ENCODE measurements at regions not wholly inside any gene's neighbourhood (a gene's known extent, or its start where the extent isn't known, plus 50 kb on each side); places are given as distances from the start of the nearest gene placed in this dataset.

GRCh38 chr5:5686356-5686755, 263.9 kb downstream of the ICE1 start:
- no peak for DNase-seq (ENCODE audit: low read depth in 2 of 2)

- DNase-seq (ENCODE audit: low read depth in 2 of 2): no peak
Measured at GRCh38 chr5:5685737-5686136, 263.3 kb downstream of the ICE1 start.

GRCh38 chr5:5683174-5683573, 260.7 kb downstream of the ICE1 start:
- DNase-seq (ENCODE audit: low read depth in 2 of 2): no peak

- DNase-seq (ENCODE audit: low read depth in 2 of 2): no peak
Measured at GRCh38 chr5:5678909-5679308, 256.4 kb downstream of the ICE1 start.

GRCh38 chr5:5677738-5678137, 255.3 kb downstream of the ICE1 start:
- DNase-seq (ENCODE audit: low read depth in 2 of 2): no peak

GRCh38 chr5:5676218-5676617, 253.7 kb downstream of the ICE1 start:
- DNase-seq (ENCODE audit: low read depth in 2 of 2): no peak

- DNase-seq (ENCODE audit: low read depth in 2 of 2): no peak
Measured at GRCh38 chr5:5675511-5675910, 253.0 kb downstream of the ICE1 start.

GRCh38 chr5:5671823-5672222, 249.3 kb downstream of the ICE1 start:
- no peak for DNase-seq (ENCODE audit: low read depth in 2 of 2)

GRCh38 chr5:5667136-5667554, 244.7 kb downstream of the ICE1 start:
- DNase-seq (ENCODE audit: low read depth in 2 of 2): no peak

- no peak for DNase-seq (ENCODE audit: low read depth in 2 of 2)
Measured at GRCh38 chr5:5666369-5666768, 243.9 kb downstream of the ICE1 start.

- DNase-seq (ENCODE audit: low read depth in 2 of 2): no peak
Measured at GRCh38 chr5:5666076-5666365, 243.5 kb downstream of the ICE1 start.

GRCh38 chr5:5665225-5666075, 243.0 kb downstream of the ICE1 start:
- no peak for DNase-seq (ENCODE audit: low read depth in 2 of 2)

- no peak for DNase-seq (ENCODE audit: low read depth in 2 of 2)
Measured at GRCh38 chr5:5658889-5659465, 236.5 kb downstream of the ICE1 start.

GRCh38 chr5:5658226-5658625, 235.7 kb downstream of the ICE1 start:
- no peak for DNase-seq (ENCODE audit: low read depth in 2 of 2)

- DNase-seq (ENCODE audit: low read depth in 2 of 2): no peak
Measured at GRCh38 chr5:5652181-5652580, 229.7 kb downstream of the ICE1 start.

GRCh38 chr5:5650949-5651348, 228.5 kb downstream of the ICE1 start:
- DNase-seq (ENCODE audit: low read depth in 2 of 2): no peak

GRCh38 chr5:5650242-5650641, 227.8 kb downstream of the ICE1 start:
- no peak for DNase-seq (ENCODE audit: low read depth in 2 of 2)

GRCh38 chr5:5649641-5650040, 227.2 kb downstream of the ICE1 start:
- DNase-seq (ENCODE audit: low read depth in 2 of 2): no peak

- DNase-seq (ENCODE audit: low read depth in 2 of 2): no peak
Measured at GRCh38 chr5:5648694-5649093, 226.2 kb downstream of the ICE1 start.

- no peak for DNase-seq (ENCODE audit: low read depth in 2 of 2)
Measured at GRCh38 chr5:5645891-5646290, 223.4 kb downstream of the ICE1 start.

GRCh38 chr5:5645198-5645597, 222.7 kb downstream of the ICE1 start:
- no peak for DNase-seq (ENCODE audit: low read depth in 2 of 2)

GRCh38 chr5:5644249-5644648, 221.8 kb downstream of the ICE1 start:
- no peak for DNase-seq (ENCODE audit: low read depth in 2 of 2)

- DNase-seq (ENCODE audit: low read depth in 2 of 2): no peak
Measured at GRCh38 chr5:5643481-5643880, 221.0 kb downstream of the ICE1 start.

GRCh38 chr5:5638211-5638610, 215.7 kb downstream of the ICE1 start:
- DNase-seq (ENCODE audit: low read depth in 2 of 2): no peak

All from stimulated activated CD8-positive, alpha-beta memory T cell treated with anti-CD3 and anti-CD28 coated beads, Interleukin-2, amount 100 ng/mL, for 48 hours (primary cell).